Nephron progenitor cell (in vitro differentiated cells): ENCODE measurements at regions not wholly inside any gene's neighbourhood (a gene's known extent, or its start where the extent isn't known, plus 50 kb on each side); places are given as distances from the start of the nearest gene placed in this dataset.
A peak's percentile ranks its signal among the peaks of the same experiment; 100 is the strongest.

Source experiments
- DNase-seq: peaks from one replicate; pipeline ENCODE4 v3.0.0; 2021
- H3K27ac Mint-ChIP-seq: 2 replicates; pipeline ENCODE4 v1.8.0; 2021; ENCODE audit warnings: mild to moderate bottlenecking, moderate library complexity, mixed read lengths
- H3K27me3 Mint-ChIP-seq: 2 replicates; pipeline ENCODE4 v1.8.0; 2021; ENCODE audit warnings: mild to moderate bottlenecking, low read depth, mixed read lengths; ENCODE audit not compliant: poor library complexity
- H3K36me3 Mint-ChIP-seq: 2 replicates; pipeline ENCODE4 v1.8.0; 2021; ENCODE audit warnings: low read depth, mixed read lengths
- H3K4me1 Mint-ChIP-seq: 2 replicates; pipeline ENCODE4 v1.8.0; 2021; ENCODE audit warnings: mixed read lengths
- H3K4me3 Mint-ChIP-seq: 2 replicates; pipeline ENCODE4 v1.8.0; 2021; ENCODE audit warnings: mild to moderate bottlenecking, moderate library complexity, mixed read lengths
- H3K9me3 Mint-ChIP-seq: 2 replicates; pipeline ENCODE4 v1.8.0; 2021; ENCODE audit warnings: mild to moderate bottlenecking, moderate library complexity, mixed read lengths
- CTCF ChIP-seq: fragments of 200-600 bp; sonication (generic); IDR thresholded peaks from 2 replicates; pipeline ENCODE4 v1.5.0; 2021; ENCODE audit warnings: antibody characterized with exemption

DNA sequence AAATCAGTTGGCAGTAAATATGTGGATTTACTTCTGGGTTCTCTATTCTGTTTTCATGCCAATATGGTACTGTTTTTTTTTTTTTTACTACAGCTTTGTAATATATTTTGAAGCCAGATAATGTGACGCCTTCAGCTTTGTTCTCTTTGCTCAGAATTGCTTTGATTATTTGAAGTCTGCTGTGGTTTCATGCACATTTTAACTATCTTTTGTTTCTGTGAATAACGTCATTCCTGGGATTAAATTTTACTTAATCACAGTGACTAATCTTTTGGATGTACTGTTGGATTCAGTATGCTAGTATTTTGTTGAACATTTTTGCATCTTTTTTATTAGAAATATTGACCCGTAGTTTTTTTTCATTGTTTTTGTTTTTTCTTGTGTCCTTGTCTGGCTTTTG lies 576.5 kb downstream of the ZNF385D start:
- H3K27me3 Mint-ChIP-seq = peaks cover 5% of the 10 kb centered on the region
- no peak overlapping the region for H3K4me3 Mint-ChIP-seq
- no peaks in the 10 kb centered on the region for H3K4me1 Mint-ChIP-seq
- TF ChIP-seq CTCF = no peak
- H3K9me3 Mint-ChIP-seq = peaks cover 26% of the 10 kb centered on the region
- H3K27ac Mint-ChIP-seq = no peak overlapping the region
- H3K36me3 Mint-ChIP-seq = peaks cover 5% of the 10 kb centered on the region
- DNase-seq = no peak

GRCh38 chr3:21170964-21171363 lies 580.0 kb downstream of the ZNF385D start:
- Mint-ChIP-seq H3K9me3 (no peaks in the 10 kb centered on the region), H3K27me3 (peaks cover 3% of the 10 kb centered on the region), H3K4me1 (no peaks in the 10 kb centered on the region), H3K27ac (no peak overlapping the region), H3K36me3 (no peaks in the 10 kb centered on the region), H3K4me3 (no peak overlapping the region)
- peak; percentile 10 for DNase-seq
- TF ChIP-seq CTCF = peak; percentile 43

DNA sequence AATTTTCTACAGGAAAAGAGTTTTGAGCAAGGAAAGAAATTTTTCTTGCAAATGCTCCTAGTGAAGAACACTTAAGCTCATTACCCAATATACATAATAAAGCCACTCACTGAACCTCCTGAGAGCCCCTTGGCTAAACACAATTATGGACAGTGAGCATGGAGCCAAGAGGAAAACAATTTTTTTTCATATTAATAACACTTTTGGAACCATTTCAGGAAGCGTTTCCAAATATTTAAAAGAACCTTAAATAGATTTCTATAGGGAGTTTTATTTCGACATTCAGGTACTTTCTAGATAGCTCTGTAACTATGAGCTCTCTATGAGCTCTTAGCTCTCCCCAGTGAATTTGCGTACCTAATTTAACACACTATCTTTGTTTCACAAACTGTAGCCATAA lies 581.1 kb downstream of the ZNF385D start:
- Mint-ChIP-seq H3K27ac (no peak overlapping the region), H3K27me3 (peaks cover 3% of the 10 kb centered on the region), H3K4me3 (no peak overlapping the region), H3K9me3 (no peaks in the 10 kb centered on the region), H3K36me3 (no peaks in the 10 kb centered on the region), H3K4me1 (no peaks in the 10 kb centered on the region)
- no peak for TF ChIP-seq CTCF
- DNase-seq = no peak

GRCh38 chr3:21168471-21168870 lies 582.5 kb downstream of the ZNF385D start:
- H3K36me3 Mint-ChIP-seq = no peaks in the 10 kb centered on the region
- no peak overlapping the region for H3K27ac Mint-ChIP-seq
- no peaks in the 10 kb centered on the region for H3K4me1 Mint-ChIP-seq
- no peak for DNase-seq
- H3K9me3 Mint-ChIP-seq = no peaks in the 10 kb centered on the region
- H3K4me3 Mint-ChIP-seq = no peak overlapping the region
- H3K27me3 Mint-ChIP-seq = peaks cover 3% of the 10 kb centered on the region
- no peak for TF ChIP-seq CTCF

- Mint-ChIP-seq H3K4me1 (no peaks in the 10 kb centered on the region), H3K9me3 (no peaks in the 10 kb centered on the region), H3K27me3 (peaks cover 3% of the 10 kb centered on the region), H3K36me3 (no peaks in the 10 kb centered on the region), H3K4me3 (no peak overlapping the region), H3K27ac (no peak overlapping the region)
- no peak for TF ChIP-seq CTCF
- no peak for DNase-seq
Measured at GRCh38 chr3:21163956-21164355, 587.1 kb downstream of the ZNF385D start.

GRCh38 chr3:21159543-21159906 lies 591.5 kb downstream of the ZNF385D start:
- Mint-ChIP-seq H3K4me3 (no peak overlapping the region), H3K27ac (no peak overlapping the region), H3K4me1 (no peaks in the 10 kb centered on the region), H3K27me3 (no peaks in the 10 kb centered on the region), H3K9me3 (no peaks in the 10 kb centered on the region), H3K36me3 (no peaks in the 10 kb centered on the region)
- no peak for DNase-seq
- no peak for TF ChIP-seq CTCF
